VCaP (cell line): ENCODE measurements at regions not wholly inside any gene's neighbourhood (a gene's known extent, or its start where the extent isn't known, plus 50 kb on each side); places are given as distances from the start of the nearest gene placed in this dataset.

Experiments
- H3K27ac ChIP-seq: fragments of 450-650 bp; 2 replicates; pipeline ENCODE4 v1.5.1; 2017
- TF ChIP-seq, protein P1 (sequence below): fragments of 450-650 bp; conservative IDR thresholded peaks from 2 replicates; pipeline ENCODE4 v1.5.1; 2017; ENCODE audit warnings: mild to moderate bottlenecking, moderate library complexity

DNA sequence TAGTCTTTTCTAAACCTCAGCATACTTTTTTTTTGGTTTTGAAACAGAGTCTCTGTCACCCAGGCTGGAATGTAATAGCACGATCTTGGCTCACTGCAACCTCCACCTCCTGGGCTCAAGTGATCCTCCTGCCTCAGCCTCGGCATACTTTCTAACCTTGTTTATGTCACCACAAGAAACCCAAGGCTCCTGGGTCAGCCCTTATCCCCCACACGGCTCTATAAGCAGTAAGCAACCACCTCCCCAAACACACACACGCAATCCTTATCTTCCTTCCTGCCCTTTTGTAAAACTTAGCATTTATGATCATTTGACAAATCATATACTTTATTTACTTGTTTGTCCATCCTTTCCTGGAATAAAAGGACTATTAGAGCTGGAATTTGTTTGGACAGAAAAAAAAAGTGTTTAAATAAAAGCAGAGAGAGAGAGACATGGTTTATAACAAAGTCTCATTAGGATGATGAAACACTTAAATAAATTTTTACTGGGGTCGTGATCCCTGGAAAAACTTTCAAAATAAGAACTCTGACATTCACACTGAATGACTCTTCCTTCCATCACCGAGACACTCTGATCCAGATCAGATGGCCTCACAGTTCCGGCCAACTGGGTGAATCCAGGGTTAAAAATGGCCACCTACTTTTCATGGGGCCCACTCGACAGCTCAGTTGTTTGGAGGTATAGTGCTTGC, 72.7 kb upstream of the PIK3CG start:
- H3K27ac ChIP-seq: no peak overlapping the region
- TF ChIP-seq, protein P1, sequence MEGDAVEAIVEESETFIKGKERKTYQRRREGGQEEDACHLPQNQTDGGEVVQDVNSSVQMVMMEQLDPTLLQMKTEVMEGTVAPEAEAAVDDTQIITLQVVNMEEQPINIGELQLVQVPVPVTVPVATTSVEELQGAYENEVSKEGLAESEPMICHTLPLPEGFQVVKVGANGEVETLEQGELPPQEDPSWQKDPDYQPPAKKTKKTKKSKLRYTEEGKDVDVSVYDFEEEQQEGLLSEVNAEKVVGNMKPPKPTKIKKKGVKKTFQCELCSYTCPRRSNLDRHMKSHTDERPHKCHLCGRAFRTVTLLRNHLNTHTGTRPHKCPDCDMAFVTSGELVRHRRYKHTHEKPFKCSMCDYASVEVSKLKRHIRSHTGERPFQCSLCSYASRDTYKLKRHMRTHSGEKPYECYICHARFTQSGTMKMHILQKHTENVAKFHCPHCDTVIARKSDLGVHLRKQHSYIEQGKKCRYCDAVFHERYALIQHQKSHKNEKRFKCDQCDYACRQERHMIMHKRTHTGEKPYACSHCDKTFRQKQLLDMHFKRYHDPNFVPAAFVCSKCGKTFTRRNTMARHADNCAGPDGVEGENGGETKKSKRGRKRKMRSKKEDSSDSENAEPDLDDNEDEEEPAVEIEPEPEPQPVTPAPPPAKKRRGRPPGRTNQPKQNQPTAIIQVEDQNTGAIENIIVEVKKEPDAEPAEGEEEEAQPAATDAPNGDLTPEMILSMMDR: no peak

DNA sequence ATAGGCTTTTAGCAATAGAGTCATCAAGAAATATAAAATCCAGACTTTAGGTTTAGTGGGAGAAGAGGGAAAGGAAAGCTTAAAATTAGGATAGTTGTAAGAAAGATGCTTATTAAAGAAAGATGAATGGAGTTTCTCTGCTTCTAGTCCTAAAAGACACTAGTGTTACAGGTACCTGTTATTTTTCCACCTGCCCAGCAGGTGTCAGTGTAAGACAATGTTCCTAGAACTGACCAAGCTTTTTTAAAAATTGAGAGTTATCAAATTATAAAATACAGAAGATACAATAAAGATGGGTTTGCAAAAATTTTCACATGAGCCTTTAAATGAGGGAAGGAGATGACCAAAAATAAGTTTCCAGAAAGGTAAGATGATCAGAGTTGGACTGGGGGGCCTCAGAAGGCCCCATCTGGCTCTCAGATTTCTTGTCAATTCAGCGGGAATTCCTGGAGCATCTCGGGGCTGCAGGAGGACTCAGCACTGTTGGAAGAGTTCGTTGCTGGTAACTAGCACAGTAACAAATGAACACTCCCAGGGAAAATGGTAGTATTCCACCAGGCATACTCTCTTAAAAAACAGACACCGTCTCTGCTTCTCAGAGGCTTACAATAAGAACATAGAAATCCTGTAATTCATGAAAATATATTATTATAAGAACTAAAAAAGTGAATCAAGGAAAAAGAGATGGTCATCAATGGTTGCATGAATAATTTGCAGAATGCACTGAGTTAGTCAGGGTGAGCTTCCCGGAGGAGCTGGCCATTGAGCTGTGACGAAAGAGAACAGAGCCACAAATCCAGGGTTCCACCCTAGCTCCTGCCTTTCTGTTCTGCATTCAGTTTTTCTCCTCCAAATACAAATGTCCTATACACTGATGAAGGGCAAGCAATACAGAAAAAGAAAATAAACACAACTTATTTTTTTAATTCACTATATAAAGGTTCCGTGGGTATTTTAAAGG, 71.8 kb upstream of the PIK3CG start:
- TF ChIP-seq, protein P1: peak; percentile 89
- H3K27ac ChIP-seq: no peak overlapping the region

DNA sequence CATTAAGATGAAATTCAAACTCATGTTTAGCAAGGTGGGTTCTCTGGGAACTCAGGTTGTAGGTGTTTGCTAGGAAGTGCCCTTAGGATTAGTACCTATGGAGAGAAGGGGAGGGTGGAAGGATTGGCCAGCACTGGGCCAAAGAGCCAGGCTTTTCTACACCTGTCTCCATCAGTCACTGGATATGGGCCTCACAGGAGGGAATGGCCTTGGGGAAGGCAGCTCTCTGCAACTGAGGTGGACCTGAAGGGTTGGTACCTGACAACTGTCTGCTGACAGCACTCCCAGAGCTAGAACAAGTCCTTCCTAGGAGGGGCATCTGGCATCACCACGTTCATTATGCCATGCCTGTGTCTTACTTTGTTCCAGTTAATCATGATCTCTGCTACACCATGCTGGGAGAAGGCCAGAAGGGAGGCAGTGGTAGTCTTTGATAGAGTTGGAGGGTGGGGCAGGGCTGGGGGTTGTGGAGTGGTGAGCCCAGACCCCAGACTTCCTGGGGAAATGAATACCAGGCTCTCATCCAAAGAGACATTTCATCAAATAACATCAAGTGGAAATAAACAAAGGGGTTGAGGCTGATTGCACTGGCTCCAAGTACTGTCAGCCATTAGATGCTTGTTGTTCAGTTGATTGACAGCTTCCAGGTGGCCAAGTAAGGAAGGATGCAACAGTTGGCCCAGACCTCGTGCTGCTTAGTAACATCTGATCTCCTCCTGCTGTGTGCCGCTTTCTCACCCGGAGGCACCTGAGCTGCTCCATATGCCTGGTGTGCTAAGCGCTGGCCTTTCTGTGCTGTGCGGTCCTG, 70.6 kb upstream of the PIK3CG start:
- TF ChIP-seq, protein P1: no peak
- H3K27ac ChIP-seq: no peak overlapping the region

DNA sequence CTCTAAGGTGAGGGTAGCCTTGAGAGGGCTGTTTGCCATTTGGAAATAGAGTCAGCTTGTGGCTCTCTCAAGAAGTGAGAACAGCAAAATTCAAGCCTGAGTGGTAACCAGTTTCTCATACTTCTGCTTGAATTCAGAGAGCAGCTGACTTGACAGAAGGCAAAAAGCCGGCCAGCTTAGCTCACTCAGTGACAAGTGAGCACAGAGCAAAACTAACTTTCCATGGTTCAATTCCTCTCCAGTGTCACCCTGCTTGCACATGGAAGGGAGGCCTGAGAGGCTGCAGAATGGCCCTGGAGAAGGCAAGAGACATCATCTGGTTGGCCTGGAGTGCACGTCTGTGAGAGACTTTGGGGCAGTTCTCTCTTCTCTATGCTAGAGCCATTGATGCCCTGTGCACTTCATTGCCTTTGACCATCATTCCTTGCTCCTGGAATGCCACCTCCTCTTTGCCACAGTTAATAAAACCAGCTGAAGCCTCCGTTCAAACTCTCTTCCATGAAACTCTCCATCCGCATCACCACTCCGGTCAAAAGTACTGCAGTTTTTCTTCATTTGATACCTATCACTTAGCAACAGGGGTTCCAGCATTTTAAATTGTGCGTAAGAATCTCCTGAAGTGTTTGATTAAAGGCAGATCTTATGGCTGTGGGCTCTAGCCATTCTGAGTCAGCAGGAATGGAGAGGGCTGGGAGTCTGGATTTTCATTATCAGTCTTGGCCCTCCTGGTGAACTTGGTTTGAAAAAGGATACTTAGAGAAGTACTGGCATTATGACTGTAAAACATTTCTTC, 69.8 kb upstream of the PIK3CG start:
- TF ChIP-seq, protein P1: no peak
- H3K27ac ChIP-seq: no peak overlapping the region

DNA sequence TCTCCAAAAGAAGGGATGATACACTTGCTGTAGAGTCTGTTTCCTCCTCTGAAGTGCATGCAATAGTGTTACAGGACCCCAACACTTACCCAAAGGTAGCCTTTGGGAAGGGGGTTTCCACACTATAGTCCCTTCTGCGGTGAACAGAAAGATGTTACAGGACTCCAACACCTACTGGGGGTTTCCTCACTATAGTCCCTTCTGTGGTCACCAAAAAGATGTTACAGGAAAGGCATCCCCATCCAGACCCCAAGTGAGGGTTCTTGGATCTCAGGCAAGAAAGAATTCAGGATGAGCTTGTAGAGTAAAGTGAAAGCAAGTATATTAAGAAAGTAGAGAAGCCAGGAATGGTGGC, 69.2 kb upstream of the PIK3CG start:
- H3K27ac ChIP-seq: no peak overlapping the region
- TF ChIP-seq, protein P1: no peak

DNA sequence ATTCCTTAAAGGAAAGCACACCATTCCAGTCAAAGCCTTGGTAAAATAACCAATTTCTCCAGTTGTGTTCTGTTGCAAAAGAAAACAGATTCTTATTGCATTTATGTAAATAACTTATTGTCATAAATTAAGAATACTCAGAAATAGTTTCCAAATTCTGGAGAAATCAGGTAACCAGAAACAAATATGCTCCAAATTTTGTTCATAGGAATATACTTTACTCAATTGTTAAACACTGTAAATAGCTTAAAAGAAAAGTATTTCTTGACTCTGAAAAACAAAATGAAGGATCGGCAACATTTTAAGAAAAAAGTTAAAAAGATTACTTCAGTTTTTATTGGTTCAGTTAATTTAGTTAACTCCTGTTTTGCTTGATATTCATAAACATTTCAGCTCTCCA, 67.1 kb upstream of the PIK3CG start:
- no peak overlapping the region for H3K27ac ChIP-seq
- TF ChIP-seq, protein P1: no peak
